GM18507 (cell line): ENCODE measurements at regions not wholly inside any gene's neighbourhood (a gene's known extent, or its start where the extent isn't known, plus 50 kb on each side); places are given as distances from the start of the nearest gene placed in this dataset.
"Not testable (repeated sequence)": the region's sequence is repeated elsewhere in the genome, so short reads cannot be mapped to it uniquely, and the experiment has no call there.

Source experiments
- DNase-seq: peaks from one replicate; pipeline ENCODE4 v3.0.0; 2011; ENCODE audit warnings: low read depth; ENCODE audit not compliant: insufficient read length; ENCODE audit errors: extremely low spot score
- FAIRE-seq: peaks from 2 replicates; lab custom pipeline; 2011; peaks lifted over from hg19 to GRCh38; lab: Jason Lieb, UNC

DNA sequence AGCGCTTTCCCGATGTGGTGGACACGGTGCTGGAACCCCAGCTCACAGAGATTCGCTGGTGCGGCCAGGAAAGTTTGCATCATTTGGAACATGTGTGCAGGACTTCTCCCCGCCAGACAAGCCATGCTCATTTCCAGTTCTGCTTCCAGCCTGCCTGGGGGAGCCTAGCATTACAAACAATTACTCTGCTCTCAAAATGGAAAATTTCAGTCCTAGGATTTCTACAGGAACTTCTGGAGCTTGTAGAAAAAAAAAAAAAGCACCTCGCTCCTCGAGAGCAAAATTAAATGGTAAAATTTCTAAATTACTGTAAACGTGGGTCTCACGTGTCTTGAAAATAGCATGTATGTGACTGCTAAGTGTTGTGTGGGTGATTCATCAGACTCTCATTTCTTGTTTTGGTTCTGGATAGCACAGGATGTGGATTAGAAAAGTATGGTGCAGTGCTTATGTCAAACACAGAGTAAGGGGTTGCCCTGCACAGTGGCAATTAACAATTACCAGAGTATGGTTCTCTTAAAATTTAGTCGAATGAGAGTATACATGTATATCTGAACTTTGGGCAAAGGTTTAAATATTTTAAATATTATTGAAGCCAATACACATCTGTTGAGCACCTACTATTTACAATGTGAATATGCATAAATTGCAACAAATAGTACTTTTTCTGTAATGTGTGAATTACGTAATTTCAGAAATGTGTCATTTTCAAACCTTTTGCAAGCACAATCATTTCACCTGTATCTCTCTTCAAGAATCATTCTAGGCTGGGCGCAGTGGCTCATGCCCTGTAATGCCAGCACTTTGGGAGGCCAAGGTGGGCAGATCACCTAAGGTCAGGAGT is 61.8 kb upstream of the PTGFRN start:
- no peak for FAIRE-seq
- no peak for DNase-seq

GRCh38 chr1:116850436-116850835 is 59.3 kb upstream of the PTGFRN start:
- DNase-seq (no peak), FAIRE-seq (no peak)

- DNase-seq, FAIRE-seq: not testable (repeated sequence)
These were observed 58.5 kb upstream of the PTGFRN start for GRCh38 chr1:116851189-116851588.

DNA sequence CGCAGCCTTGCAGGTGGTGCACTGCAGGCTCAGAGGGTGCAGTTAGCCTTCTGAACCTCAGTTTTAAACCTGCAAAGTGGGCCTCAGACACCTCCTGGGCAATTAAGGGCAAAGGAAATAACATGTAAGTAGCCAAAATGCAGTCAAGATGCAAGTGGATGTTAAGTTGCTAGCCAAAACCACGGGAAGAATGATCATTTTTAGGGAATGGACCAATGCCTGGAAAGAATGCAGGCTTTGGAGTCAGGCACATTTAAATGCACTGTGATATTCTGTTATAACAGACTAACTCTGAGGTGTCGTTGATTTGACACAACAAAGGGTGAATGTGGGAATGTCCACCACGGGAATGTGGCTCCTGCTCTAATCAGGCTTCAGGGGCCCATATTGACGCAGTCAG is 57.9 kb upstream of the PTGFRN start:
- DNase-seq (no peak), FAIRE-seq (no peak)

GRCh38 chr1:116852367-116852766 is 57.3 kb upstream of the PTGFRN start:
- FAIRE-seq, result no peak
- no peak for DNase-seq

GRCh38 chr1:116852910-116853309 is 56.8 kb upstream of the PTGFRN start:
- DNase-seq, result no peak
- no peak for FAIRE-seq

DNA sequence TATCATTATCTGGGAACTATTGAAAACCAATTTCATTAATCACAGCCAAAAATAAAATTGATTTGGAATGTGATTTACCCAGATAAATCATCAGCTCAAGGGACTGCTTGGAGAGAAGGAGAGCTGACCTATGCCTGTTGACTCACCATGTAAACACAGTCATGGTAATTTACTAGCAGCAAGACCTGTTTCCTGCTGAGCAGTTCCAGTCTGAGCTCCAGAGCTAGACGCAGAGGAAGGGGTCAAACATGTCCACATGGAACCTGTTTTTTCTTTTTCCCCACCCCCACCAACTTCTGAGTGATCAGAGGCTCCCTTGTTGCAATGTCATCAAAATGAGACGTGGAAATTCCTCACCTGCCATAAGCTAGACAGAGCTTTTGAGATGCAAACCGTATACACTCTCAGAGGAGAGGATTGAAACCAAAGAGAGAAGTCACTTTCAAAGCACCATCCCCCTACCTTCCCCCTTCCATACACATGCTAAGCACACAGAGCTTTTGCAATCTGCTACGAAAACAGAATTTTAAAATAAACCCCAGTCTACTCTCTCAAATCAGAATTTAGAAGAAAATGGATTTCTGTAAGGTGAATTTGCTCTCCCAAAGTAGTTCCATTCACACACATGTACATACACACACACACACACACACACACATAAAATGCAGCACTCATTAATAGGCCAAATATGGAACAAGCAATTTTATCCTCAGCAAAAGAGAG is 55.9 kb upstream of the PTGFRN start:
- peak; percentile 15 for FAIRE-seq

DNA sequence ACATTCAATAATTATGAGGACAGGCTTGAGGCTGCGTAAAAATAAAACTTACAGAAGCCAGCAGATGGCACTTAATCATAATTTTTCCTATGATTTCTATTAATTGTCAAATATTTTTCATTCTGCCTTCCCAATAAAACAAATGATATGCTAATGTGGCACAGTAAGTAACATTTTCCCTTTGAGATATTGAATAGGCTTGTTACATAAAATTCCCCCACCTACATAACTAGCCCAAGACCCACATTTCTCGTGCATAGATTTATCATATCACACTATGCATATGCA is 55.4 kb upstream of the PTGFRN start:
- FAIRE-seq, result no peak

More for the DNA sequence above, 55.9 kb upstream of the PTGFRN start:
- DNase-seq, result no peak

GRCh38 chr1:116854716-116855115 is 55.0 kb upstream of the PTGFRN start:
- no peak for DNase-seq
- FAIRE-seq, result no peak

More for the DNA sequence above, 55.4 kb upstream of the PTGFRN start:
- no peak for DNase-seq

DNA sequence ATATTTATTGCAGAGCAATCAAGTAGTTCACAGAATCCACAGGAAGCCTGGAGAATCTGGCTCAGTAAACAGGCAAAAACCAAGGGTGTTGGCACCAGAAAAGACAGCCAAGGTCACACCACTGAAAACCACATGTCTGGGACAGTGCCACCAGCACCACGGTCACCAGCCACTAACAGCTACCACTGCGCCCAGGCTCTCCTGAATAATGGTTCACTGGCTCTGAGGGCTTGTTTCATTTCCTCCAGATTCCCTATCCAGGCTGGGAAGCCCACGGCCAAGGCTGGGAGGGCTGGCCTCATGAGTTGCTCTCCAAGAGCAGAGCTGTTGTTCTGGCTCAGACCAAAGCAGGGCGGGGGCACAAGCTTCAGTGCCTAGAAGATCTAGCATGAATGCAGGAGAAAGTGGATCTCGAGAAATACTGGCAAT is 54.5 kb upstream of the PTGFRN start:
- no peak for FAIRE-seq

GRCh38 chr1:116855773-116856201 is 53.9 kb upstream of the PTGFRN start:
- FAIRE-seq (no peak), DNase-seq (no peak)

More for the DNA sequence above, 54.5 kb upstream of the PTGFRN start:
- DNase-seq, result no peak

DNA sequence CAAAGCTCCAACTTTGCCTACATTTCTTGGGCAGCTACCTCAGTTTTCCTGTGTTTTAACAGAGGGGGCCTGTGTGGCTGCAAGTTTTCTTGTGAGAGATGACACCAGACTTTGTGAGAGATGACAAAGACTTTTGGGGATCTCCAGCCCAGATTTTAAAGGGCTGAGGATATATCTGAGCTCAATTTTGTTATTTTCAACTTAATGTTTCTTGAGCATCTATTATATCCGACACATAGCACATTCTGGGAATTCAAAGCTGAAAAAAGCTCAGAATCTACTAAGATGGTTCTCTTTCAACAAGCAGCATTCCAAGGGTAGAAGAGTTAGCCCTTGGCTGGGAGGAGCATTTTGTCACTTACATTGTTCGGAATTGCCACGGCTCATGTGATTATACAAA is 53.4 kb upstream of the PTGFRN start:
- DNase-seq (no peak), FAIRE-seq (no peak)

DNA sequence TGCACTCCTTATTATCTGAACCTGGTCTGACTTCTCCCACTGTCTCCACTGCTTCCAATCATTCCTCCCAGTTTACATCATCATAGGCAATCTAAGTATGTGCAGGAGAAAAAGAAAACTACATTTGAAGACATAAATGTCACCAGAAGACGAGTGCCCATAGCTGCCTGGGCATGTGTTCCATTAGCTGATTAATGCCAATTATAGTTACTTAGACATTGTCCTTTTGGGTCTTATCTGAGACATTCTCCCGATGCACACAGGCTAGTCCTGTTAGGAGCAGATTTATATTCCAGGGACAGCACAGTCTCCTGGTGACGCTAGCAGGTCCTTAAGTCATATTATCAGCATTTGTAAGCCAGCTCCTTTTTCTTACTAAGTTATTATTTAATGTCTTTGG is 52.6 kb upstream of the PTGFRN start:
- FAIRE-seq (no peak), DNase-seq (no peak)
